SK-N-SH (cell line): ENCODE measurements at regions not wholly inside any gene's neighbourhood (a gene's known extent, or its start where the extent isn't known, plus 50 kb on each side); places are given as distances from the start of the nearest gene placed in this dataset.

Experiments used
- CTCF ChIA-PET: fragments of 300-600, 350-600 bp; formaldehyde crosslinking; extraction: SDS; loops from one replicate; lab custom pipeline; 2021; lab: Yijun Ruan, JAX
- POLR2A ChIA-PET: fragments of 350-600 bp; sonication (Branson Sonifier 250); formaldehyde crosslinking; extraction: SDS; loops from one replicate; lab custom pipeline; 2020; ENCODE audit warnings: antibody characterized with exemption, inconsistent platforms; lab: Yijun Ruan, JAX
- DNase-seq: peaks from one replicate; pipeline ENCODE4 v3.0.0; 2012
- H2AFZ ChIP-seq: fragments of 200-600 bp; sonication (generic); 2 replicates; pipeline ENCODE4 v1.8.1; 2016; ENCODE audit warnings: antibody characterized with exemption, mild to moderate bottlenecking, low read depth
- H3F3A ChIP-seq: fragments of 200-600 bp; sonication (generic); replicated peaks from 2 replicates; pipeline ENCODE3; 2016; ENCODE audit warnings: antibody characterized with exemption, mild to moderate bottlenecking; ENCODE audit not compliant: insufficient read depth
- H3K27ac ChIP-seq, 2 experiments: fragments of 200-500 bp in 1 of 2; fragments of 200-600 bp in 1 of 2; sonication (Bioruptor generic) in 1 of 2; sonication (generic), shearing (Covaris generic) in 1 of 2; 2 replicates each; pipeline versions ENCODE4 v1.5.1 to v1.6.1; 2014 to 2016; ENCODE audit warnings: low read depth in 2 of 2, inconsistent platforms in 1 of 2, low read length in 1 of 2, mild to moderate bottlenecking in 1 of 2, mixed read lengths in 1 of 2
- H3K27me3 ChIP-seq: fragments of 200-600 bp; sonication (generic), shearing (Covaris generic); 2 replicates; pipeline ENCODE4 v1.6.1; 2016; ENCODE audit warnings: mixed run types; ENCODE audit not compliant: insufficient read depth
- H3K36me3 ChIP-seq, 2 experiments: fragments of 200-500 bp in 1 of 2; fragments of 200-600 bp in 1 of 2; sonication (Bioruptor generic) in 1 of 2; sonication (generic) in 1 of 2; replicated peaks in 1 of 2; 2 replicates each; pipeline versions ENCODE3 to v1.5.1; 2014 to 2016; ENCODE audit warnings: low read length in 1 of 2, mild to moderate bottlenecking in 1 of 2; ENCODE audit not compliant: insufficient read depth in 2 of 2, control insufficient read depth in 1 of 2
- H3K4me1 ChIP-seq, 2 experiments: fragments of 200-500 bp in 1 of 2; fragments of 200-600 bp in 1 of 2; sonication (Bioruptor generic) in 1 of 2; sonication (generic), shearing (Covaris generic) in 1 of 2; 2 replicates each; pipeline versions ENCODE4 v1.5.1 to v1.6.1; 2014 to 2016; ENCODE audit warnings: low read depth in 1 of 2, low read length in 1 of 2, mixed run types in 1 of 2; ENCODE audit not compliant: insufficient read depth in 2 of 2, control insufficient read depth in 1 of 2
- H3K4me2 ChIP-seq: fragments of 200-600 bp; sonication (generic), shearing (Covaris generic); 2 replicates; pipeline ENCODE4 v1.6.1; 2017; ENCODE audit warnings: mixed run types
- H3K4me3 ChIP-seq, 2 experiments: fragments of 200-500 bp in 1 of 2; fragments of 200-600 bp in 1 of 2; sonication (Bioruptor generic) in 1 of 2; sonication (generic), shearing (Covaris generic) in 1 of 2; 2 replicates each; pipeline versions ENCODE4 v1.5.1 to v1.8.1; 2014 to 2016; ENCODE audit warnings: low read depth in 2 of 2, inconsistent platforms in 1 of 2, low read length in 1 of 2, mild to moderate bottlenecking in 1 of 2, mixed read lengths in 1 of 2, moderate library complexity in 1 of 2
- H3K79me2 ChIP-seq: fragments of 200-600 bp; sonication (generic); 2 replicates; pipeline ENCODE4 v1.8.1; 2017; ENCODE audit warnings: mild to moderate bottlenecking; ENCODE audit not compliant: insufficient read depth
- H3K9ac ChIP-seq: fragments of 200-600 bp; sonication (generic); 2 replicates; pipeline ENCODE4 v1.6.1; 2017; ENCODE audit warnings: mixed run types
- H3K9me2 ChIP-seq: fragments of 200-600 bp; sonication (generic); 2 replicates; pipeline ENCODE4 v1.6.1; 2017; ENCODE audit warnings: mixed run types
- H3K9me3 ChIP-seq: fragments of 200-600 bp; sonication (generic); 2 replicates; pipeline ENCODE4 v1.6.1; 2017; ENCODE audit warnings: mixed run types, mild to moderate bottlenecking, moderate library complexity
- H4K20me1 ChIP-seq: fragments of 200-600 bp; sonication (generic); 2 replicates; pipeline ENCODE4 v1.6.1; 2017; ENCODE audit warnings: mild to moderate bottlenecking, mixed run types; ENCODE audit not compliant: insufficient read depth
- CHD2 ChIP-seq: fragments of 150-350 bp; IDR thresholded peaks from 2 replicates; pipeline ENCODE4 v1.6.1; 2018; ENCODE audit warnings: low read length; ENCODE audit not compliant: partially characterized antibody
- CTCF ChIP-seq: fragments of 200-600 bp; sonication (generic); IDR thresholded peaks from 2 replicates; pipeline ENCODE4 v1.6.1; 2017; ENCODE audit warnings: antibody characterized with exemption, mild to moderate bottlenecking, moderate library complexity
- ELF1 ChIP-seq: IDR thresholded peaks from 2 replicates; pipeline ENCODE4 v1.4.0; 2012
- EP300 ChIP-seq, 2 experiments: IDR thresholded peaks; 2 replicates each; pipeline versions ENCODE4 v1.4.0 to v1.6.1; 2012; ENCODE audit warnings: borderline replicate concordance in 1 of 2, low read depth in 1 of 2, low read length in 1 of 2
- EZH2phosphoT487 ChIP-seq: fragments of 200-600 bp; sonication (generic); IDR thresholded peaks from 2 replicates; pipeline ENCODE4 v1.6.1; 2017; ENCODE audit warnings: low read depth, mixed run types, mild to moderate bottlenecking, antibody characterized with exemption, moderate library complexity, borderline replicate concordance
- FOXJ3 ChIP-seq: sonication (generic); formaldehyde crosslinking; IDR thresholded peaks from 2 replicates; pipeline ENCODE4 v1.5.1; 2020; ENCODE audit warnings: mild to moderate bottlenecking, missing genetic modification reagents
- FOXM1 ChIP-seq: IDR thresholded peaks from 2 replicates; pipeline ENCODE4 v1.4.0; 2012; ENCODE audit warnings: low read depth, mild to moderate bottlenecking
- GABPA ChIP-seq: IDR thresholded peaks from 2 replicates; pipeline ENCODE4 v1.4.0; 2012; ENCODE audit warnings: low read depth, mild to moderate bottlenecking
- GATA2 ChIP-seq: sonication (generic); formaldehyde crosslinking; IDR thresholded peaks from 2 replicates; pipeline ENCODE4 v1.5.0; 2020; ENCODE audit warnings: mild to moderate bottlenecking, missing genetic modification reagents
- IRF3 ChIP-seq: fragments of 150-350 bp; IDR thresholded peaks from 2 replicates; pipeline ENCODE4 v1.6.1; 2016; ENCODE audit warnings: mild to moderate bottlenecking, low read depth, low read length
- MAX ChIP-seq: IDR thresholded peaks from 2 replicates; pipeline ENCODE4 v1.4.0; 2012; ENCODE audit warnings: low read depth
- MXI1 ChIP-seq: IDR thresholded peaks from 2 replicates; pipeline ENCODE4 v1.6.1; 2012; ENCODE audit warnings: mild to moderate bottlenecking, low read depth, low read length, improper control_type of control experiment
- POLR2AphosphoS5 ChIP-seq: IDR thresholded peaks from 2 replicates; pipeline ENCODE4 v1.6.1; 2012; ENCODE audit warnings: low read depth, low read length
- RAD21 ChIP-seq: IDR thresholded peaks from 2 replicates; pipeline ENCODE4 v1.6.1; 2012; ENCODE audit warnings: mild to moderate bottlenecking, low read length
- RXRA ChIP-seq: IDR thresholded peaks from 2 replicates; pipeline ENCODE4 v1.4.0; 2012; ENCODE audit warnings: low read depth, mild to moderate bottlenecking, borderline replicate concordance
- SIN3A ChIP-seq: IDR thresholded peaks from 2 replicates; pipeline ENCODE4 v1.6.1; 2012; ENCODE audit warnings: low read depth, mild to moderate bottlenecking, low read length, moderate library complexity, borderline replicate concordance
- SMC3 ChIP-seq: IDR thresholded peaks from 2 replicates; pipeline ENCODE4 v1.6.1; 2012; ENCODE audit warnings: low read depth, low read length, improper control_type of control experiment
- TAF1 ChIP-seq: IDR thresholded peaks from 2 replicates; pipeline ENCODE4 v1.6.1; 2012; ENCODE audit warnings: low read depth, mild to moderate bottlenecking, low read length, moderate library complexity, borderline replicate concordance
- TEAD4 ChIP-seq: IDR thresholded peaks from 2 replicates; pipeline ENCODE4 v1.4.0; 2012; ENCODE audit warnings: mild to moderate bottlenecking, borderline replicate concordance; ENCODE audit not compliant: insufficient read depth
- USF2 ChIP-seq: fragments of 150-350 bp; IDR thresholded peaks from 2 replicates; pipeline ENCODE4 v1.6.1; 2017; ENCODE audit warnings: antibody characterized with exemption, low read length, low read depth, borderline replicate concordance
- ZBTB33 ChIP-seq: IDR thresholded peaks from 2 replicates; pipeline ENCODE4 v1.4.0; 2012; ENCODE audit warnings: low read depth, borderline replicate concordance
- WGBS: methylation state at CpG from one replicate; pipeline ENCODE4 v1.1.6; 2017; ENCODE audit warnings: low lambda C conversion rate; 5-methylcytosine and 5-hydroxymethylcytosine counted together

GRCh38 chr3:31092748-31093589 lies 198.5 kb upstream of the GADL1 start:
- Histone ChIP-seq H3K4me1 (no peaks in the 10 kb centered on the region), H4K20me1 (no peaks in the 10 kb centered on the region), H3K36me3 (no peaks in the 10 kb centered on the region), H3K79me2 (no peaks in the 10 kb centered on the region), H2AFZ (no peak overlapping the region), H3K4me3 (no peak overlapping the region), H3K4me2 (no peak overlapping the region), H3K27me3 (no peaks in the 10 kb centered on the region; the same call in 1 of the 2 replicates), H3F3A (no peaks in the 10 kb centered on the region), H3K9ac (no peak overlapping the region), H3K9me2 (no peaks in the 10 kb centered on the region), H3K27ac (no peak overlapping the region), H3K9me3 (no peaks in the 10 kb centered on the region)
- no peak for TF ChIP-seq TEAD4
- TF ChIP-seq CHD2, result no peak
- no peak for TF ChIP-seq FOXJ3 (CRISPR knock-in tag)
- no peak for TF ChIP-seq EZH2phosphoT487
- no peak for TF ChIP-seq RXRA
- TF ChIP-seq IRF3, result no peak
- no peak for TF ChIP-seq SMC3
- no peak for TF ChIP-seq POLR2AphosphoS5
- no peak for TF ChIP-seq CTCF
- CTCF ChIA-PET, result interaction anchor here (1.1 kb wide), 1 partner anchor 27 kb away, joined by 3 read pairs; no protein-coding TSS in a partner anchor
- no peak for DNase-seq
- 76% methylated on average over 6 of the region's 6 CpGs for WGBS
- POLR2A ChIA-PET, result no interaction called here

- H3K9ac ChIP-seq, result no peak overlapping the region
- no peaks in the 10 kb centered on the region for H3K9me2 ChIP-seq
- no peaks in the 10 kb centered on the region; the same call in 1 of the 2 replicates for H3K27me3 ChIP-seq
- H3K79me2 ChIP-seq, result no peaks in the 10 kb centered on the region
- H3K4me2 ChIP-seq, result no peak overlapping the region
- H3K4me3 ChIP-seq, result no peak overlapping the region
- no peak for DNase-seq
- no peaks in the 10 kb centered on the region for H4K20me1 ChIP-seq
- WGBS, result 84% methylated on average over 3 of the region's 3 CpGs
- H3K4me1 ChIP-seq, result no peaks in the 10 kb centered on the region
- TF ChIP-seq EZH2phosphoT487, result no peak
- TF ChIP-seq FOXM1, result no peak
- TF ChIP-seq GATA2 (CRISPR knock-in tag), result no peak
- TF ChIP-seq TAF1, result no peak
- TF ChIP-seq POLR2AphosphoS5, result no peak
- TF ChIP-seq EP300 (IDR thresholded peaks at IDR 0.05; ENCODE audit: borderline replicate concordance in 1 of 2, low read depth in 1 of 2, low read length in 1 of 2), result no peak
- TF ChIP-seq GABPA, result no peak
- TF ChIP-seq USF2, result no peak
- no peak for TF ChIP-seq ELF1
- TF ChIP-seq ZBTB33, result no peak
- no peak for TF ChIP-seq SIN3A
- no peak for TF ChIP-seq RAD21
- TF ChIP-seq MAX, result no peak
- TF ChIP-seq MXI1, result no peak
- TF ChIP-seq TEAD4, result no peak
- H3K27ac ChIP-seq, result no peak overlapping the region
- ChIA-PET POLR2A (no interaction called here), CTCF (no interaction called here)
- H3K36me3 ChIP-seq, result no peaks in the 10 kb centered on the region
- H3F3A ChIP-seq, result no peaks in the 10 kb centered on the region
- no peak overlapping the region for H2AFZ ChIP-seq
- H3K9me3 ChIP-seq, result no peaks in the 10 kb centered on the region
Measured at GRCh38 chr3:31093606-31094005, 199.1 kb upstream of the GADL1 start.
